Liver (tissue), 8 donors: ENCODE measurements at regions not wholly inside any gene's neighbourhood (a gene's known extent, or its start where the extent isn't known, plus 50 kb on each side); places are given as distances from the start of the nearest gene placed in this dataset.

Experiments used
- DNase-seq: peaks from one replicate; pipeline ENCODE4 v3.0.0-alpha.2; 2017; ENCODE audit warnings: low spot score
- H3K27ac ChIP-seq, 2 donors: one replicate each; pipeline ENCODE4 v1.7.0; 2013; ENCODE audit warnings: inconsistent platforms in 2 of 2, low read length in 2 of 2, control low read depth in 1 of 2, low read depth in 1 of 2, mild to moderate bottlenecking in 1 of 2
- H3K27me3 ChIP-seq, 4 donors: one replicate each; pipeline versions ENCODE4 v1.6.1 to v1.7.0; 2013; ENCODE audit warnings: low read length in 3 of 4, inconsistent platforms in 1 of 4, mild to moderate bottlenecking in 1 of 4, moderate library complexity in 1 of 4; ENCODE audit not compliant: control insufficient read depth in 4 of 4, insufficient read depth in 4 of 4
- H3K36me3 ChIP-seq, 4 donors: one replicate each; pipeline versions ENCODE4 v1.6.1 to v1.7.0; 2013; ENCODE audit warnings: low read length in 3 of 4, mild to moderate bottlenecking in 3 of 4, low read depth in 1 of 4, moderate library complexity in 1 of 4; ENCODE audit not compliant: control insufficient read depth in 4 of 4, insufficient read depth in 3 of 4
- H3K4me1 ChIP-seq, 4 donors: one replicate each; pipeline versions ENCODE4 v1.6.1 to v1.7.0; 2013; ENCODE audit warnings: low read length in 3 of 4, mild to moderate bottlenecking in 3 of 4, moderate library complexity in 1 of 4; ENCODE audit not compliant: control insufficient read depth in 4 of 4, insufficient read depth in 4 of 4
- H3K4me3 ChIP-seq, 3 donors: one replicate each; pipeline versions ENCODE4 v1.6.1 to v1.7.0; 2013; ENCODE audit warnings: low read length in 3 of 3, control low read depth in 1 of 3, low read depth in 1 of 3, mild to moderate bottlenecking in 1 of 3
- H3K9ac ChIP-seq, 2 donors: one replicate each; pipeline ENCODE4 v1.7.0; 2013; ENCODE audit warnings: low read length in 2 of 2, mild to moderate bottlenecking in 2 of 2, moderate library complexity in 2 of 2, control low read depth in 1 of 2, low read depth in 1 of 2
- H3K9me3 ChIP-seq, 4 donors: one replicate each; pipeline versions ENCODE4 v1.6.1 to v1.7.0; 2013; ENCODE audit warnings: low read length in 3 of 4; ENCODE audit not compliant: control insufficient read depth in 4 of 4
- ATF3 ChIP-seq: IDR thresholded peaks from 2 replicates; pipeline ENCODE4 v1.6.1; 2016; ENCODE audit warnings: antibody characterized with exemption
- CTCF ChIP-seq: fragments of 150-350 bp; IDR thresholded peaks from 2 replicates; pipeline ENCODE4 v1.5.1; 2017; ENCODE audit warnings: improper control_type of control experiment, low read depth, low read length; ENCODE audit not compliant: missing input control
- EGR1 ChIP-seq, 2 donors: IDR thresholded peaks; 2 replicates each; pipeline ENCODE4 v1.6.1; 2016 to 2018; ENCODE audit warnings: antibody characterized with exemption in 2 of 2, low read depth in 2 of 2
- FOXA1 ChIP-seq: IDR thresholded peaks from 2 replicates; pipeline ENCODE4 v1.6.1; 2016; ENCODE audit warnings: antibody characterized with exemption
- GABPA ChIP-seq, 2 donors: IDR thresholded peaks in 1 of 2; conservative IDR thresholded peaks in 1 of 2; 2 replicates each; pipeline ENCODE4 v1.6.1; 2016; ENCODE audit warnings: antibody characterized with exemption in 2 of 2, mild to moderate bottlenecking in 1 of 2, moderate library complexity in 1 of 2
- HNF4A ChIP-seq, 2 donors: conservative IDR thresholded peaks; 2 replicates each; pipeline ENCODE4 v1.6.1; 2016; ENCODE audit warnings: antibody characterized with exemption in 2 of 2, mild to moderate bottlenecking in 2 of 2
- JUND ChIP-seq, 2 donors: IDR thresholded peaks; 2 replicates each; pipeline ENCODE4 v1.6.1; 2016; ENCODE audit warnings: antibody characterized with exemption in 2 of 2
- RAD21 ChIP-seq, 2 donors: IDR thresholded peaks; 2 replicates each; pipeline ENCODE4 v1.6.1; 2016; ENCODE audit warnings: antibody characterized with exemption in 2 of 2, mild to moderate bottlenecking in 2 of 2
- REST ChIP-seq: IDR thresholded peaks from 2 replicates; pipeline ENCODE4 v1.6.1; 2016; ENCODE audit warnings: antibody characterized with exemption, mild to moderate bottlenecking
- RXRA ChIP-seq, 2 donors: IDR thresholded peaks; 2 replicates each; pipeline ENCODE4 v1.6.1; 2017 to 2018; ENCODE audit warnings: antibody characterized with exemption in 2 of 2, mild to moderate bottlenecking in 1 of 2
- SP1 ChIP-seq: IDR thresholded peaks from 2 replicates; pipeline ENCODE4 v1.6.1; 2018; ENCODE audit warnings: antibody characterized with exemption, mild to moderate bottlenecking
- TAF1 ChIP-seq: conservative IDR thresholded peaks from 2 replicates; pipeline ENCODE4 v1.6.1; 2016; ENCODE audit warnings: antibody characterized with exemption, mild to moderate bottlenecking
- ZBTB33 ChIP-seq: IDR thresholded peaks from 2 replicates; pipeline ENCODE4 v1.6.1; 2016; ENCODE audit warnings: antibody characterized with exemption
- WGBS: extraction: QIAGEN DNeasy Blood & Tissue Kit; methylation state at CpG from one replicate; pipeline ENCODE4 v1.1.7; 2013; 5-methylcytosine and 5-hydroxymethylcytosine counted together
- TF ChIP-seq, protein P1 (sequence below): IDR thresholded peaks from 2 replicates; pipeline ENCODE4 v1.6.1; 2016; ENCODE audit warnings: antibody characterized with exemption
- donor health status: healthy.
- donor health status: healthy.
- donor health status: healthy.
- donor health status: healthy.
- donor health status: healthy.

- WGBS: 63% methylated on average over 11 of the region's 11 CpGs
- H3K9ac ChIP-seq: no peak overlapping the region
- no peak for DNase-seq
These were observed 196.3 kb downstream of the AXIN2 start for GRCh38 chr17:65365169-65365568.

GRCh38 chr17:65364438-65364837 is 197.0 kb downstream of the AXIN2 start:
- Histone ChIP-seq H3K27me3 (peaks cover 0 to 3% (median 0%) of the 10 kb centered on the region in 4 donors), H3K27ac (no peak overlapping the region), H3K4me3 (no peak overlapping the region), H3K9me3 (peaks cover 0 to 1% (median 0%) of the 10 kb centered on the region in 4 donors), H3K4me1 (no peaks in the 10 kb centered on the region), H3K36me3 (no peaks in the 10 kb centered on the region), H3K9ac (no peak overlapping the region)
- TF ChIP-seq SP1: no peak
- no peak for TF ChIP-seq TAF1
- TF ChIP-seq ZBTB33: no peak
- no peak for TF ChIP-seq FOXA1
- no peak for TF ChIP-seq RAD21 (IDR thresholded peaks at IDR 0.05)
- WGBS: 77% methylated on average over 7 of the region's 7 CpGs
- DNase-seq: no peak

More at GRCh38 chr17:65365169-65365568, 196.3 kb downstream of the AXIN2 start:
- TF ChIP-seq EGR1 (IDR thresholded peaks at IDR 0.05; ENCODE audit: low read depth in 2 of 2) (no peak), TAF1 (no peak), GABPA (IDR thresholded peaks at IDR 0.05 in 1 of 2, conservative IDR thresholded peaks at IDR 0.05 in 1 of 2) (no peak), SP1 (no peak), RXRA (IDR thresholded peaks at IDR 0.05) (no peak), HNF4A (conservative IDR thresholded peaks at IDR 0.05) (no peak), ATF3 (no peak), JUND (IDR thresholded peaks at IDR 0.05) (no peak)
- Histone ChIP-seq H3K4me3 (no peak overlapping the region), H3K9me3 (peaks cover 0 to 1% (median 0%) of the 10 kb centered on the region in 4 donors), H3K4me1 (no peaks in the 10 kb centered on the region), H3K27ac (no peak overlapping the region), H3K27me3 (peaks cover 0 to 1% (median 0%) of the 10 kb centered on the region in 4 donors), H3K36me3 (no peaks in the 10 kb centered on the region)

DNA sequence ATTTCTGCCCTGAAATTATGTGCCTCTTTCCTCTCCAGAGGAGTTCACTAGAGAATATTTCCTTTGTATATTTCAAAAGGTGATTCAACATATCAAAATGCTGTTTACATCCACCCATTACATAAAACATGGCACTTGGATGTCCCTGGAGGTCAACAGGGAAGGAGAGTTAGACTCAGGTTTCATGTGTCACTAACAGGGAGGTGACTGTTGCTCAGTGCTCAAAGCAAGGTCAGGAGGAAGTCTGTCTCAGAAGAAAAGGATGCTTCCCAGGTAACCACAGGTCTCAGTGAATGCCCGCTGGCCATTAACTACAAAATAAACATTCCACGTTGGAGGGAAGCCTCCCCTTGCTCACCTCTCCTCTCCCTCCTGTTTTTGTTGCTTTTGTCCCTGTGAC is 198.6 kb downstream of the AXIN2 start:
- H3K4me3 ChIP-seq: no peak overlapping the region
- no peaks in the 10 kb centered on the region for H3K36me3 ChIP-seq
- peaks cover 0 to 3% (median 0%) of the 10 kb centered on the region in 4 donors for H3K27me3 ChIP-seq
- WGBS: 34% methylated on average over 2 of the region's 2 CpGs
- H3K9me3 ChIP-seq: peaks cover 0 to 1% (median 0%) of the 10 kb centered on the region in 4 donors
- H3K9ac ChIP-seq: no peak overlapping the region
- H3K4me1 ChIP-seq: no peaks in the 10 kb centered on the region
- DNase-seq: no peak
- TF ChIP-seq REST (no peak), FOXA1 (no peak), CTCF (no peak), ZBTB33 (no peak)
- TF ChIP-seq, protein P1, sequence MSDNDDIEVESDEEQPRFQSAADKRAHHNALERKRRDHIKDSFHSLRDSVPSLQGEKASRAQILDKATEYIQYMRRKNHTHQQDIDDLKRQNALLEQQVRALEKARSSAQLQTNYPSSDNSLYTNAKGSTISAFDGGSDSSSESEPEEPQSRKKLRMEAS: no peak
- H3K27ac ChIP-seq: no peak overlapping the region
